ENCODE measurements at regions not wholly inside any gene's neighbourhood (a gene's known extent, or its start where the extent isn't known, plus 50 kb on each side); places are given as distances from the start of the nearest gene placed in this dataset.
"Not testable (repeated sequence)": the region's sequence is repeated elsewhere in the genome, so short reads cannot be mapped to it uniquely, and the experiment has no call there.

- no peaks in the 10 kb centered on the region for H4K20me1 ChIP-seq (ENCODE audit: low read depth, low read length)
- no peak for TF ChIP-seq CTCF (IDR thresholded peaks at IDR 0.05; ENCODE audit: insufficient read depth, low read length, poor library complexity, severe bottlenecking)
- TF ChIP-seq EZH2phosphoT487 (conservative IDR thresholded peaks at IDR 0.05; ENCODE audit: low read length), result no peak
- no peaks in the 10 kb centered on the region for H3K9me3 ChIP-seq (ENCODE audit: insufficient read depth, low read length)
- no peaks in the 10 kb centered on the region for H3K27me3 ChIP-seq (ENCODE audit: low read length)
- no peaks in the 10 kb centered on the region for H3F3A ChIP-seq (ENCODE audit: insufficient read depth)
- H3K9ac ChIP-seq (ENCODE audit: low read length), result no peak overlapping the region
- no peaks in the 10 kb centered on the region for H3K9me2 ChIP-seq (replicated peaks; ENCODE audit: insufficient read depth, low read length)
- H3K27ac ChIP-seq (ENCODE audit: low read depth, low read length), result no peak overlapping the region
- H3K4me2 ChIP-seq (ENCODE audit: low read depth, low read length, poor library complexity, severe bottlenecking), result no peak overlapping the region
- no peaks in the 10 kb centered on the region for H3K36me3 ChIP-seq (ENCODE audit: low read length)
- H3K79me2 ChIP-seq (ENCODE audit: insufficient read depth, low read length), result no peaks in the 10 kb centered on the region
- H2AFZ ChIP-seq (ENCODE audit: low read depth, low read length, severe bottlenecking), result no peak overlapping the region
- no peak overlapping the region for H3K4me3 ChIP-seq (ENCODE audit: insufficient read depth, low read length, poor library complexity, severe bottlenecking)
Measured at GRCh38 chr3:35305406-35305805, 333.9 kb upstream of the ARPP21 start.

- Histone ChIP-seq H3F3A (ENCODE audit: insufficient read depth) (no peaks in the 10 kb centered on the region), H3K9me3 (ENCODE audit: insufficient read depth, low read length) (no peaks in the 10 kb centered on the region), H3K9ac (ENCODE audit: low read length) (no peak overlapping the region), H2AFZ (ENCODE audit: low read depth, low read length, severe bottlenecking) (no peak overlapping the region), H3K79me2 (ENCODE audit: insufficient read depth, low read length) (no peaks in the 10 kb centered on the region), H3K4me3 (ENCODE audit: insufficient read depth, low read length, poor library complexity, severe bottlenecking) (no peak overlapping the region), H3K4me2 (ENCODE audit: low read depth, low read length, poor library complexity, severe bottlenecking) (no peak overlapping the region), H3K27me3 (ENCODE audit: low read length) (no peaks in the 10 kb centered on the region), H3K27ac (ENCODE audit: low read depth, low read length) (no peak overlapping the region), H3K9me2 (replicated peaks; ENCODE audit: insufficient read depth, low read length) (no peaks in the 10 kb centered on the region), H3K36me3 (ENCODE audit: low read length) (no peaks in the 10 kb centered on the region), H4K20me1 (ENCODE audit: low read depth, low read length) (no peaks in the 10 kb centered on the region)
- no peak for TF ChIP-seq EZH2phosphoT487 (conservative IDR thresholded peaks at IDR 0.05; ENCODE audit: low read length)
- TF ChIP-seq CTCF (IDR thresholded peaks at IDR 0.05; ENCODE audit: insufficient read depth, low read length, poor library complexity, severe bottlenecking), result no peak
Measured at GRCh38 chr3:35307296-35307695, 332.0 kb upstream of the ARPP21 start.

GRCh38 chr3:35316841-35317240, 322.5 kb upstream of the ARPP21 start:
- H3K4me2 ChIP-seq (ENCODE audit: low read depth, low read length, poor library complexity, severe bottlenecking), result not testable (repeated sequence)

GRCh38 chr3:35320646-35321407, 318.5 kb upstream of the ARPP21 start:
- no peaks in the 10 kb centered on the region for H3K27me3 ChIP-seq (ENCODE audit: low read length)
- peaks cover 3% of the 10 kb centered on the region; the same call in 1 of the 2 replicates for H3K36me3 ChIP-seq (ENCODE audit: low read length)
- H3F3A ChIP-seq (ENCODE audit: insufficient read depth), result no peaks in the 10 kb centered on the region
- no peak overlapping the region for H3K4me3 ChIP-seq (ENCODE audit: insufficient read depth, low read length, poor library complexity, severe bottlenecking)
- no peaks in the 10 kb centered on the region for H3K79me2 ChIP-seq (ENCODE audit: insufficient read depth, low read length)
- no peak overlapping the region for H3K27ac ChIP-seq (ENCODE audit: low read depth, low read length)
- TF ChIP-seq EZH2phosphoT487 (conservative IDR thresholded peaks at IDR 0.05; ENCODE audit: low read length), result no peak
- TF ChIP-seq CTCF (IDR thresholded peaks at IDR 0.05; ENCODE audit: insufficient read depth, low read length, poor library complexity, severe bottlenecking), result no peak
- no peak overlapping the region for H2AFZ ChIP-seq (ENCODE audit: low read depth, low read length, severe bottlenecking)
- H3K9me2 ChIP-seq (replicated peaks; ENCODE audit: insufficient read depth, low read length), result no peaks in the 10 kb centered on the region
- no peaks in the 10 kb centered on the region for H4K20me1 ChIP-seq (ENCODE audit: low read depth, low read length)
- H3K4me2 ChIP-seq (ENCODE audit: low read depth, low read length, poor library complexity, severe bottlenecking), result no peak overlapping the region
- no peak overlapping the region for H3K9ac ChIP-seq (ENCODE audit: low read length)
- H3K9me3 ChIP-seq (ENCODE audit: insufficient read depth, low read length), result peaks cover 4% of the 10 kb centered on the region; the same call in 1 of the 2 replicates

More at GRCh38 chr3:35316841-35317240, 322.5 kb upstream of the ARPP21 start:
- not testable (repeated sequence) for H3K27me3 ChIP-seq (ENCODE audit: low read length); H3F3A ChIP-seq (ENCODE audit: insufficient read depth); H3K36me3 ChIP-seq (ENCODE audit: low read length); H4K20me1 ChIP-seq (ENCODE audit: low read depth, low read length); H2AFZ ChIP-seq (ENCODE audit: low read depth, low read length, severe bottlenecking); H3K27ac ChIP-seq (ENCODE audit: low read depth, low read length); H3K9me2 ChIP-seq (replicated peaks; ENCODE audit: insufficient read depth, low read length); H3K9me3 ChIP-seq (ENCODE audit: insufficient read depth, low read length); H3K79me2 ChIP-seq (ENCODE audit: insufficient read depth, low read length); H3K4me3 ChIP-seq (ENCODE audit: insufficient read depth, low read length, poor library complexity, severe bottlenecking); H3K9ac ChIP-seq (ENCODE audit: low read length)
